ENCODE measurements at regions not wholly inside any gene's neighbourhood (a gene's known extent, or its start where the extent isn't known, plus 50 kb on each side); places are given as distances from the start of the nearest gene placed in this dataset.

DNA sequence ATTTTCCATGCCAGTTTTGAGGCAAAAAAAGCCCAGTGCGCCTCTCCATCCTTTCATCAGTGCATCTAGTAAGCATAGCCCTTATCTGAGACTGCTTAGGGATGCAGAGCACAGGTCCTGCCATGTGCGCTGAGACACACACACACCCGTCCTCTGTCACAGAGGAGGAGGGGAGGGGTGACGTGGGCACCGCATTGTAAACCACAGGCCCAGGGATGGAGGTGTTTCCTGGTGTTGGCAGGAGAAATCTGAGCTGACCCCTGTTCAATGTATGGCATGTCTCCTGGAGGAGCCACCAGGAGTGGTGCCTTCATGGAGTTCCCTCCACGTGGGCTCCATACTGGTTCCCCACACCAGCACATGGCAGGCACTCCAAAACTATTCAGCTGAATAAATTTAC is 65.8 kb upstream of the HELT start:
- DNase-seq (ENCODE audit: low read depth) = no peak
- TF ChIP-seq, protein P1, sequence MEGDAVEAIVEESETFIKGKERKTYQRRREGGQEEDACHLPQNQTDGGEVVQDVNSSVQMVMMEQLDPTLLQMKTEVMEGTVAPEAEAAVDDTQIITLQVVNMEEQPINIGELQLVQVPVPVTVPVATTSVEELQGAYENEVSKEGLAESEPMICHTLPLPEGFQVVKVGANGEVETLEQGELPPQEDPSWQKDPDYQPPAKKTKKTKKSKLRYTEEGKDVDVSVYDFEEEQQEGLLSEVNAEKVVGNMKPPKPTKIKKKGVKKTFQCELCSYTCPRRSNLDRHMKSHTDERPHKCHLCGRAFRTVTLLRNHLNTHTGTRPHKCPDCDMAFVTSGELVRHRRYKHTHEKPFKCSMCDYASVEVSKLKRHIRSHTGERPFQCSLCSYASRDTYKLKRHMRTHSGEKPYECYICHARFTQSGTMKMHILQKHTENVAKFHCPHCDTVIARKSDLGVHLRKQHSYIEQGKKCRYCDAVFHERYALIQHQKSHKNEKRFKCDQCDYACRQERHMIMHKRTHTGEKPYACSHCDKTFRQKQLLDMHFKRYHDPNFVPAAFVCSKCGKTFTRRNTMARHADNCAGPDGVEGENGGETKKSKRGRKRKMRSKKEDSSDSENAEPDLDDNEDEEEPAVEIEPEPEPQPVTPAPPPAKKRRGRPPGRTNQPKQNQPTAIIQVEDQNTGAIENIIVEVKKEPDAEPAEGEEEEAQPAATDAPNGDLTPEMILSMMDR (conservative IDR thresholded peaks at IDR 0.05; ENCODE audit: control insufficient read depth, insufficient read depth, low read depth, low read length) = no peak
- no peak overlapping the region for H3K4me3 ChIP-seq (ENCODE audit: control insufficient read depth, low read depth, low read length)

DNA sequence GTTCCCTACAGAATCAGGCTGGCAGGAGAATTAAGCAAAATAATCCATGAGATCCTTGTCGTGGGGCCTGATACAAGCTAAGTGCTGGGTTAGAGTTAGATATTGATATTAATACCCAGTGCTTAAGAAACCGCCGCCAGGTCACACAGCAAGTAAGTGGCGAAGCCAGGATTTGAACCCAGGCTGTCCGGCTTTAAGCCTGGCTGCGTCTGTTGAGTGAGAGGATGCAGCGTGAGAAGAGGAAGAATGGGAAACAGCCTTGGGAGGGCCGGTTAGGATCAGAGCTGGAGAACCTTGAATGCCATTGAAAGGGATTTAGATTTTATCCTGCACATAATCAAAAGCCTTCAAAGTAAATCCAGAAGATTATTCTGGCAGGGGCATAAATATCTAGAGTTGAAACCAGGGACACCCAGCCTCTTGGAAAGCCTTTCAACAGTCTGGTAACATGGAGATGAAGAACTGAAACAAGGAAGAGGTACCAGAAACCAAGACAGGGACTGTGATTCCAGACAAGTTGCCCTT is 64.8 kb upstream of the HELT start:
- DNase-seq (ENCODE audit: low read depth) = no peak
- H3K4me3 ChIP-seq (ENCODE audit: control insufficient read depth, low read depth, low read length) = no peak overlapping the region
- TF ChIP-seq, protein P1 (conservative IDR thresholded peaks at IDR 0.05; ENCODE audit: control insufficient read depth, insufficient read depth, low read depth, low read length) = no peak

DNA sequence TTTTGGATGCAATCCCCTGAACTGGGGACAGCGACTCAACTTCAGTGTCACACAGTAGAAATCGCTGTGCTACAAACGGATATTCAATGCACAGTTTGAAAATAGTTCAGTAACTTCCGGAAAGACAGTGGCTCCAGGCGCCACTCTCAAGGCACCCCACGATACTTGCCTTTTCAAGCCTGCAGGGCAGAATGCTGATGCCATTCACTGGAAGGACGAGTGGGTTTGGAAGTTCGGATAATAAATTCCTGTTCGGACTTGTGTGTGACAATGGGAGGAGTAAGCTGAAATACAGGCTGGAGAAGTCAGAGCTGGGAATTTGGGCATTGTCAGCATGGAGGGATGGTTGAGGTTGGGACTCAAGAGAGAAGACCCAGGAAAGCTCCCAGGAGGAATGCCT is 64.3 kb upstream of the HELT start:
- DNase-seq (ENCODE audit: low read depth) = no peak
- TF ChIP-seq, protein P1 (conservative IDR thresholded peaks at IDR 0.05; ENCODE audit: control insufficient read depth, insufficient read depth, low read depth, low read length) = no peak
- H3K4me3 ChIP-seq (ENCODE audit: control insufficient read depth, low read depth, low read length) = no peak overlapping the region

DNA sequence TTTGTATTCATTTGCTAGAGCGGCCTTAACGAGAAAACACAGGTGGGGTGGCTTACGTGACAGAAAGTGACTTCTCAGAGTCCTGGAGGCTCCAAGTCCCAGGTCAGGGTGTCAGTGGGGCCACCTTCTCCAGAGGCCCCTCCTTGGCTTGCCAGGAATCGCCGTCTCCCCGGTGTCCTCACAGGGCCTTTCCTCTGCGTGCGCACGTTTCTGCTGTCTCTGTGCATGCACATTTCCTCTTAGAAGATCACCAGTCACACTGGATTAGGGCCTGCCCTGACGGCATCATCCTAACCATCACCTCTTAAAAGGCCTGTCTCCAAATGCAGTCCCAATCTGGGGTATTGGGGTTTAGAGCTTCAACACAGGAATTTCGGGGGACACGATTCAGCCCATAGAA is 63.8 kb upstream of the HELT start:
- TF ChIP-seq, protein P1 (conservative IDR thresholded peaks at IDR 0.05; ENCODE audit: control insufficient read depth, insufficient read depth, low read depth, low read length) = no peak
- no peak overlapping the region for H3K4me3 ChIP-seq (ENCODE audit: control insufficient read depth, low read depth, low read length)
- DNase-seq (ENCODE audit: low read depth) = no peak

DNA sequence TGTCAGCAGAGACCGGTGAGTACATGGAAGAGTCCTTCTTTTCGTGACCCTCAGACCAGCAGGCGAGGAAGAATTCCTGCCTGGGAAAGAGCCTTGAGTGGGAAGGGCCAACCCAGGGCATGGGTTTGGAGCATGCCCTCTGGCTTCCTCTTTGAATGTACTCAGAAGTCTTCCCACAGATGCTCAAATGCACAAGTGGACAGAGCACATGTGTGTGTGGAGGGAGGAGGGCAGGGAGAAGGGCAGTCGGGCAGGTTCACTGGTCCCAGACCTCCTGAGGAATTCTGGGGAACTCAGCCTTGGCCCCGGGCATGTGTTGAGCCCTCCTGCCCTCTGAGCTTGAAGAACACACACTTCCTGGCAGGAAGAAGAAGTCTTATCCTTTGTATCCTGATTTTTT is 63.2 kb upstream of the HELT start:
- H3K4me3 ChIP-seq (ENCODE audit: control insufficient read depth, low read depth, low read length) = no peak overlapping the region
- DNase-seq (ENCODE audit: low read depth) = no peak
- TF ChIP-seq, protein P1 (conservative IDR thresholded peaks at IDR 0.05; ENCODE audit: control insufficient read depth, insufficient read depth, low read depth, low read length) = no peak

DNA sequence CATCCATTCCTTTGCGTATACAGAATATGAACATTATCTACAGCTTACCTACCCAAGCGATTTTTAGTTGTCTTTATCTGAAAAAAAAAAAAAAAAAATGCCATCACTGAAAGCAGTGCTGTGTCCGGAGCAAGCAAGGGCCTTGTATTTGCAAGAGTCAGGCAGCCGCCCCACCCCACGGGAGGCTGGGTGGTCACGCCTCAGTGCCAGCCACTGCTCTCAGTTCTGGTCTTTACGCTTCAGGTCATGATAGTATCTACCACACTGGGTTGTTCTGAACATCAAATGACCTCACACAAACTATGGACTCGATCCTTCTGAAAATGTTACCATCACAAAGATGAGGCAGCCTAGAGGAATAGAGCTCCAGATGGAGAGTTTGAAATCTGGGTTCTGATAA is 62.7 kb upstream of the HELT start:
- TF ChIP-seq, protein P1 (conservative IDR thresholded peaks at IDR 0.05; ENCODE audit: control insufficient read depth, insufficient read depth, low read depth, low read length) = no peak
- DNase-seq (ENCODE audit: low read depth) = no peak
- H3K4me3 ChIP-seq (ENCODE audit: control insufficient read depth, low read depth, low read length) = no peak overlapping the region

All from fibroblast of mammary gland (primary cell).